ACC112 (cell line): ENCODE measurements at regions not wholly inside any gene's neighbourhood (a gene's known extent, or its start where the extent isn't known, plus 50 kb on each side); places are given as distances from the start of the nearest gene placed in this dataset.
"Not testable (repeated sequence)": the region's sequence is repeated elsewhere in the genome, so short reads cannot be mapped to it uniquely, and the experiment has no call there.

ENCODE experiments used
- H2AFZ ChIP-seq: fragments of 200-600 bp; sonication (generic); one replicate; pipeline ENCODE4 v1.6.0; 2017; ENCODE audit warnings: antibody characterized with exemption, low read length; ENCODE audit not compliant: unreplicated experiment
- H3K27ac ChIP-seq: fragments of 200-600 bp; sonication (generic); 2 replicates; pipeline ENCODE4 v1.5.1; 2014; ENCODE audit warnings: low read depth, mild to moderate bottlenecking, antibody characterized with exemption, low read length, moderate library complexity
- H3K27me3 ChIP-seq: fragments of 200-600 bp; sonication (generic); 2 replicates; pipeline ENCODE4 v1.6.1; 2014; ENCODE audit warnings: mild to moderate bottlenecking, antibody characterized with exemption, low read length, moderate library complexity, mixed read lengths; ENCODE audit not compliant: insufficient read depth
- H3K36me3 ChIP-seq: fragments of 200-600 bp; sonication (generic); 2 replicates; pipeline ENCODE4 v1.6.1; 2016; ENCODE audit warnings: mild to moderate bottlenecking, antibody characterized with exemption, low read length, moderate library complexity, mixed read lengths; ENCODE audit not compliant: insufficient read depth
- H3K4me1 ChIP-seq: fragments of 200-600 bp; sonication (generic); one replicate; pipeline ENCODE4 v1.6.1; 2016; ENCODE audit warnings: low read length, mixed read lengths; ENCODE audit not compliant: insufficient read depth, unreplicated experiment, control insufficient read depth
- H3K4me3 ChIP-seq: fragments of 200-600 bp; sonication (generic); 2 replicates; pipeline ENCODE4 v1.5.1; 2014; ENCODE audit warnings: mild to moderate bottlenecking, low read depth, low read length
- H3K79me2 ChIP-seq: fragments of 200-600 bp; sonication (generic); one replicate; pipeline ENCODE4 v1.6.0; 2016; ENCODE audit warnings: low read length; ENCODE audit not compliant: control insufficient read depth, unreplicated experiment, insufficient read depth

DNA sequence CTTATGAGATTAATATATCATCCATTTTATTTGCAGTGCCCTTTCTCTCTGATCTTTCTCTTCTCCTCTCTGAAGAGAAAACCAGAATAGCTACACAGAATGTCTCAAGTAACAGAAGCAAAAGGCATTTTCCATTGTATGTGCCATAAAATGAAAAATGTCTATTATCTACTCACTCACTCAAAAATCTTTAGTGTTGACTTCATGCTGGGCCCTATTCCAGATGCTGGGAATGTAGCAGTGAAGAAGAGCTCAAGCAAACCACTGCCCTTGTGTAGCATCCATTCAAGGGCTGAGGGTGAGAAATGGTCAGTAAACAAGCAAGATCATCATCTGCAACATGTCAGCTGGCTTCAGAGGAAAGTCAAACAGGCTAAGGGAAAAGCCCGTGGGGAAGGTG, 427.7 kb downstream of the METTL4 start:
- no peaks in the 10 kb centered on the region for H3K4me1 ChIP-seq
- no peaks in the 10 kb centered on the region for H3K79me2 ChIP-seq
- no peak overlapping the region for H2AFZ ChIP-seq
- no peaks in the 10 kb centered on the region for H3K27me3 ChIP-seq
- H3K4me3 ChIP-seq, result no peak overlapping the region
- H3K36me3 ChIP-seq, result no peaks in the 10 kb centered on the region
- H3K27ac ChIP-seq, result no peak overlapping the region

- no peaks in the 10 kb centered on the region for H3K27me3 ChIP-seq
- no peak overlapping the region for H3K4me3 ChIP-seq
- H3K27ac ChIP-seq, result no peak overlapping the region
- no peak overlapping the region for H2AFZ ChIP-seq
- no peaks in the 10 kb centered on the region for H3K4me1 ChIP-seq
- H3K36me3 ChIP-seq, result no peaks in the 10 kb centered on the region
- H3K79me2 ChIP-seq, result no peaks in the 10 kb centered on the region
Measured at GRCh38 chr18:2144811-2145210, 426.5 kb downstream of the METTL4 start.

DNA sequence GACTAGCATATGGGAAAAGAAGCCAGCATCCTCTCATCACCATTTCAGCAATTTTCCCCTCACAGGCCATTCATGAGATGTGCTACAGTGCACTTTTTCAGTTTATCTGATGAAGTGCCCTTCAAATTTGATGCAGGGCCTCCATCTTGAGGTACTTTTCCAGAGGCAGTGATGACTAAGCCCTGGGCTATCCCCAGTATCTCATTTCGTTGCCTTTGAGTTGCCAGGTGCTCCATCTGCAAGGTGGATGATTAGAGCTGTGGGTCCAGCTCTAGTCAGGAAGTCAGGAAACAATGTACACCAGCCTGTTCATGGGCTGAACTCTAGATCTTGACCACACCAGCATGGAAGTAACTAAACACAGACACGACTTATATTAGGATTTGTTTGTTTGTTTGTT, 425.2 kb downstream of the METTL4 start:
- Histone ChIP-seq H3K36me3 (no peaks in the 10 kb centered on the region), H3K79me2 (no peaks in the 10 kb centered on the region), H2AFZ (no peak overlapping the region), H3K4me3 (no peak overlapping the region), H3K27me3 (no peaks in the 10 kb centered on the region), H3K27ac (no peak overlapping the region), H3K4me1 (no peaks in the 10 kb centered on the region)

DNA sequence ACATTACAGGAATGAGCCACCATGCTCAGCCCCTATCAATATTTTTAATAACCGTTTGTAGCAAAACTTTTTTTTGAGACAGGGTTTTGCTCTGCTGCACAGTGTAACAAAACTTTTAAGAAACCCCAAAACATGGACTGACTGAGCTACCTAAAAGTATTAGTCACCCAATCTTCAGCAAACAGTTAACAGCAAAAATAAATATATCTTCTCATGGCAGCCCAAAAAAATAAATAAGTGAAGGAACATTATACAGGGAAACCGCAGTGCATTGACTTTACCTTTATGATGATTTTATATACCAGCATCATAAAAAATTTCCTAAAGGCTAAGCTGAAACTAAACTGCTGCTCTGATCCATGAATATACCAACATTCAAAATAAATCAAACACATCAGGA, 424.6 kb downstream of the METTL4 start:
- no peaks in the 10 kb centered on the region for H3K79me2 ChIP-seq
- no peak overlapping the region for H2AFZ ChIP-seq
- no peaks in the 10 kb centered on the region for H3K27me3 ChIP-seq
- no peak overlapping the region for H3K4me3 ChIP-seq
- H3K27ac ChIP-seq, result no peak overlapping the region
- no peaks in the 10 kb centered on the region for H3K4me1 ChIP-seq
- no peaks in the 10 kb centered on the region for H3K36me3 ChIP-seq

DNA sequence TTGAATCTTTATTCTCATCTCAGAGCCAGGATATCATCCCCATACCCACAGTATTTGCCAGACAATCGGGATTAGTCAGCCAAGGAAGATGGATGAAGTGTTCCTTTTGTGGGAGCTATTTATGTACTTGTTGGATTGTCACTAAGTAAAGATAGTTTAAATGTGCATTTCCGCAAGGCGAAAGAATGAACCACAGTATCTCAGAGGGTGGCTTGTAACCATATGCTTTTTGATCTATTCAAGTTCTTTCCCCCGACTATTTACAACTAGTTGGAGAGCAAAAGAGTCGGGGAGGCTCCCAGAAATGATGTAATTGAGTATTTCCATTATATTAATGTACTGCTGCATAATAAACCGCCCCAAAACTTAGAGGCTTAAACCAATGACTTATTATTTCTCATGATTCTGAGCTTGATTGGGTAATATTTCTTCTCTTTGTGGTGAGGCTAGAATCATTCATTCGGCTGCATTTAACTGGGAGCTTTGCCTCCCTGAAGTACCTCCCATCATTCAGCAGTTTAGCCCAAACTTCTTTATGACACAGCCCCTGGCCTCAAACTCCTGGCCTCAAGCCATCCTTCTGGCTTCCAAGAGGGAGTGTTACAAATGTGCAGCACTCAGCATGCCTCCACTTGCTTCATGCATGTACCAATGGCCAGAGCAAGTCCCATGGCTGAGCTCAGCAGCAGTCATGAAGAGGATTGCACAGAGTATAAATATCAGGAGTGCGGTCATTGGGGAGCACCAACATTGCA, 423.7 kb downstream of the METTL4 start:
- H3K4me3 ChIP-seq, result no peak overlapping the region
- no peaks in the 10 kb centered on the region for H3K27me3 ChIP-seq
- H3K36me3 ChIP-seq, result no peaks in the 10 kb centered on the region
- H3K79me2 ChIP-seq, result no peaks in the 10 kb centered on the region
- H2AFZ ChIP-seq, result no peak overlapping the region
- no peaks in the 10 kb centered on the region for H3K4me1 ChIP-seq
- no peak overlapping the region for H3K27ac ChIP-seq

DNA sequence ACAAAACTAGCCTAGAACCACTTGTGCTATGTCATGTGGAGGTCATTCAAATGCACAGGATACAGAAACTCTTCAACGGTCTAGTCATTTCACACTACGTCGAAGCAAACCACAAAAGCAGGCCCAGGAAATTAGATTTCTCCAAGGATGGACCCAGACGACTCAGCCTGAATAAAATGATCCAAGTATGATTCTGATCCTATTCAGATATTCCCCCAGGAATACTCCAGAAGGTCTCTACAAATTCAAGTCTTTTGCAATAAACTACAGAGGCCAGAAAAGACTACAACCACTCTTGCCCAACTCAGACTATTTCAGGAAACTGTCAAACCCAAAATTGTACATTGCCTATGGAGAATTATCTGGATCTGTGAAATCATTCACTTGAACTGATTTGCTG, 422.5 kb downstream of the METTL4 start:
- H3K27me3 ChIP-seq, result no peaks in the 10 kb centered on the region
- H3K4me1 ChIP-seq, result no peaks in the 10 kb centered on the region
- no peaks in the 10 kb centered on the region for H3K36me3 ChIP-seq
- H3K79me2 ChIP-seq, result no peaks in the 10 kb centered on the region
- H3K4me3 ChIP-seq, result no peak overlapping the region
- no peak overlapping the region for H2AFZ ChIP-seq
- no peak overlapping the region for H3K27ac ChIP-seq

GRCh38 chr18:2150566-2150965, 420.7 kb downstream of the METTL4 start:
- Histone ChIP-seq H3K36me3 (no peaks in the 10 kb centered on the region), H3K79me2 (no peaks in the 10 kb centered on the region), H2AFZ (no peak overlapping the region), H3K27me3 (no peaks in the 10 kb centered on the region), H3K4me3 (no peak overlapping the region), H3K4me1 (no peaks in the 10 kb centered on the region), H3K27ac (no peak overlapping the region)

- Histone ChIP-seq H3K36me3 (no peaks in the 10 kb centered on the region), H3K27me3 (no peaks in the 10 kb centered on the region), H3K27ac (no peak overlapping the region), H3K79me2 (no peaks in the 10 kb centered on the region), H3K4me3 (no peak overlapping the region), H2AFZ (no peak overlapping the region), H3K4me1 (no peaks in the 10 kb centered on the region)
Measured at GRCh38 chr18:2154278-2154677, 417.0 kb downstream of the METTL4 start.

GRCh38 chr18:2164644-2165550, 406.4 kb downstream of the METTL4 start:
- Histone ChIP-seq H3K27ac (no peak overlapping the region), H3K79me2 (no peaks in the 10 kb centered on the region), H3K36me3 (no peaks in the 10 kb centered on the region), H3K27me3 (no peaks in the 10 kb centered on the region), H2AFZ (no peak overlapping the region), H3K4me1 (no peaks in the 10 kb centered on the region), H3K4me3 (no peak overlapping the region)

GRCh38 chr18:2166876-2167275, 404.4 kb downstream of the METTL4 start:
- H3K27me3 ChIP-seq, H3K27ac ChIP-seq, H3K36me3 ChIP-seq, H3K4me3 ChIP-seq, H3K79me2 ChIP-seq, H2AFZ ChIP-seq, H3K4me1 ChIP-seq: not testable (repeated sequence)

DNA sequence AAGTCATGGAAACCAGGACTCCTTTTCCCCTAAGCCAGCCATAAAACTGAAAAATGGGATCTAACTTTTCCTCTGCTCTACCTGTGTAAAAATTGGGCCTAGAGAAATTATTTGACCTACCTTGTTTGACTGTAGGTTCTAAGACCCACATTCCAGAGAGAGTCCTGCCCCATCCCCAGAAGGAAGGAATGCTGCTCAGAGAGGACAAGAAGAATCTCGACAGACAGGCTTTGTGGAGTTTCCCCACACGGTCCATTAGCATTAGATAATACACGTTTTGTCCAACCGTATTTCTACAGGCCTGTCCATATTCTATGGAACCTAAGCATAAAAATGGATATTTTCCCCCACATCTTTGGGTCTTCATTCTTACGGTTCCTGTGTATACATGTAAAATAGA, 403.3 kb downstream of the METTL4 start:
- no peak overlapping the region for H3K27ac ChIP-seq
- H3K36me3 ChIP-seq, result no peaks in the 10 kb centered on the region
- no peak overlapping the region for H3K4me3 ChIP-seq
- H2AFZ ChIP-seq, result no peak overlapping the region
- H3K4me1 ChIP-seq, result no peaks in the 10 kb centered on the region
- no peaks in the 10 kb centered on the region for H3K79me2 ChIP-seq
- H3K27me3 ChIP-seq, result no peaks in the 10 kb centered on the region
